Body of pancreas (tissue), 4 donors: ENCODE measurements at regions not wholly inside any gene's neighbourhood (a gene's known extent, or its start where the extent isn't known, plus 50 kb on each side); places are given as distances from the start of the nearest gene placed in this dataset.

Experiments
- ATAC-seq: fragments of 150-250 bp; one replicate; pipeline ENCODE4 v1.9.1; 2016
- DNase-seq, 4 donors: peaks; one replicate each; pipeline ENCODE4 v3.0.0-alpha.2; 2019
- H3K27ac ChIP-seq, 4 donors: fragments of 200-600 bp; sonication (generic); 1 replicate in 3 of 4; 2 replicates in 1 of 4; pipeline versions ENCODE4 v1.5.1 to v1.6.1; 2016 to 2019; ENCODE audit warnings: mild to moderate bottlenecking in 1 of 4, mixed read lengths in 1 of 4, moderate library complexity in 1 of 4
- H3K27me3 ChIP-seq, 2 donors: fragments of 200-600 bp; sonication (generic); one replicate each; pipeline ENCODE4 v1.6.0; 2016; ENCODE audit warnings: mild to moderate bottlenecking in 1 of 2
- H3K36me3 ChIP-seq, 2 donors: fragments of 200-600 bp; sonication (generic); replicated peaks in 1 of 2; 2 replicates each; pipeline ENCODE4 v1.5.1; 2016; ENCODE audit warnings: low read depth in 2 of 2; ENCODE audit not compliant: insufficient read depth in 1 of 2
- H3K4me1 ChIP-seq: fragments of 200-600 bp; sonication (generic); one replicate; pipeline ENCODE4 v1.6.0; 2016
- H3K4me3 ChIP-seq, 2 donors: fragments of 200-600 bp; sonication (generic); 1 replicate in 1 of 2; 2 replicates in 1 of 2; pipeline ENCODE4 v1.5.1; 2016 to 2019
- H3K9me3 ChIP-seq, 3 donors: fragments of 200-600 bp; sonication (generic); 1 replicate in 2 of 3; 2 replicates in 1 of 3; pipeline ENCODE4 v1.5.1; 2016
- POLR2A ChIP-seq, 3 donors: fragments of 450-650 bp; IDR thresholded peaks; one replicate each; pipeline ENCODE4 v1.6.1; 2016; ENCODE audit warnings: antibody characterized with exemption in 3 of 3, mild to moderate bottlenecking in 2 of 3
- WGBS, 2 donors: methylation state at CpG; one replicate each; pipeline ENCODE4 v1.1.5; 2017; 5-methylcytosine and 5-hydroxymethylcytosine counted together
- intact Hi-C: fragments of 100-400 bp; cut with DNase I; formaldehyde crosslinking; loops from one replicate; pipeline ENCODE4 v1.15.1; 2023
- TF ChIP-seq, protein P1 (sequence below), 7 experiments: fragments of 450-650 bp in 4 of 7; fragments of 200-600 bp in 3 of 7; sonication (generic) in 3 of 7; IDR thresholded peaks; one replicate each; pipeline ENCODE4 v1.5.1; 2016 to 2019; ENCODE audit warnings: antibody characterized with exemption in 7 of 7

DNA sequence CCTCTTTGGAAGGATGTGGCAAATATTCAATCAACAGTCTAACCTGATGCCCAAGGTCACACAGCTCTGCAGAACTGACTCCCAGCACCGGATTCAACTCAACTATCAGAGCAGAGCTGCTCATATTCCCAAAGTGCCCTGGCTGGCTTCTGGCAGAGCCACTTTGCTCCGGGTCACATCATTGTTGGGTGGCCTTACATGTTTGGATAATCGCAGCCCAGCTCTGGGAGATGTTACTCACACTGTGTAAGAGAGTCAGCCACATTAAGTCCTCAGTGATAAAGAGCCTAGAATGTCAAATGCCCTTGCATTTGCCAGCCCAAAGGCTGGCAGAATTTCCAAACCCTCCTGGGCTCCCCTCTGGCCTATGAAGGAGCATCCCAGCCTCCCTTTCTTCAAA is 79.8 kb upstream of the PDE1C start:
- H3K4me1 ChIP-seq = no peaks in the 10 kb centered on the region
- H3K9me3 ChIP-seq = peaks cover 0 to 5% (median 0%) of the 10 kb centered on the region in 3 donors
- H3K36me3 ChIP-seq = no peaks in the 10 kb centered on the region
- 43 to 62% methylated on average over 1 to 3 of the region's 3 CpGs for WGBS, 2 donors
- DNase-seq (no peak), ATAC-seq (no peak)
- H3K27me3 ChIP-seq = no peaks in the 10 kb centered on the region
- H3K4me3 ChIP-seq = no peak overlapping the region
- TF ChIP-seq POLR2A (IDR thresholded peaks at IDR 0.05) = no peak
- TF ChIP-seq, protein P1, sequence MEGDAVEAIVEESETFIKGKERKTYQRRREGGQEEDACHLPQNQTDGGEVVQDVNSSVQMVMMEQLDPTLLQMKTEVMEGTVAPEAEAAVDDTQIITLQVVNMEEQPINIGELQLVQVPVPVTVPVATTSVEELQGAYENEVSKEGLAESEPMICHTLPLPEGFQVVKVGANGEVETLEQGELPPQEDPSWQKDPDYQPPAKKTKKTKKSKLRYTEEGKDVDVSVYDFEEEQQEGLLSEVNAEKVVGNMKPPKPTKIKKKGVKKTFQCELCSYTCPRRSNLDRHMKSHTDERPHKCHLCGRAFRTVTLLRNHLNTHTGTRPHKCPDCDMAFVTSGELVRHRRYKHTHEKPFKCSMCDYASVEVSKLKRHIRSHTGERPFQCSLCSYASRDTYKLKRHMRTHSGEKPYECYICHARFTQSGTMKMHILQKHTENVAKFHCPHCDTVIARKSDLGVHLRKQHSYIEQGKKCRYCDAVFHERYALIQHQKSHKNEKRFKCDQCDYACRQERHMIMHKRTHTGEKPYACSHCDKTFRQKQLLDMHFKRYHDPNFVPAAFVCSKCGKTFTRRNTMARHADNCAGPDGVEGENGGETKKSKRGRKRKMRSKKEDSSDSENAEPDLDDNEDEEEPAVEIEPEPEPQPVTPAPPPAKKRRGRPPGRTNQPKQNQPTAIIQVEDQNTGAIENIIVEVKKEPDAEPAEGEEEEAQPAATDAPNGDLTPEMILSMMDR (IDR thresholded peaks at IDR 0.05) = no peak
- no peak overlapping the region for H3K27ac ChIP-seq
- intact Hi-C loops = no loop called here

DNA sequence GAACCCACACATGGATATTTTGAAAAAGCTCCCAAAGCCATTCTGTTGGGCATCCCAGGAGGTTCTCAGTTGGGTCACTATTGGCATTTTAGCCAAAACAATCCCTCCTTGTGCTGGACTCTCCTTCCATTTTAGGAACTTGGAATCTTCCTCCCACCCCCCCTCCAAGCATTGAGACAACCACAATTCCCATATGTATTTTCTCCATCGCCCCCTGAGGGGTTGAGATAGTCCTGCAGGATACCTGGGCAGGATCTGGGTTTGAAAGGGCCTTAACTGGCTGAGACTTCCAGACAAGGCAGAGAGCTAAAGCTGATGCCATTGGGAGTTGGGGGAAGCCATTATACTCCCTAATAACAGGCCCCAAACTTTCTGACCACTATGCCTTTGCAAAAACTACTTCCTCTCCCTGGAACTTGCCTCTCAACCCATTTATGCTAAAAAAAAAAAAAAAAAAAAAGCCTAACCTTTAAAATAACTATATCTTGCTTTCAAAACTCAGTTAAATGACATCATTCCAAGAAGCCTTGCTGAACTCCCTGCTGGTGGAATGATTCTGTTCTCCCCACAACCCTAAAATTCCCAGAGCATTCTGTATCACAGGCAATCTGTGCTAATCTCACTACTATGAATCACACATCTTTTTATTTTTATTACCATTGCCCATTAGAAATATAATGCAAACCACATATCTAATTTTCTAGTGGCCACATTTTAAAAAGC is 77.5 kb upstream of the PDE1C start:
- Histone ChIP-seq H3K36me3 (no peaks in the 10 kb centered on the region), H3K27ac (no peak overlapping the region), H3K4me3 (no peak overlapping the region), H3K9me3 (peaks cover 0 to 5% (median 0%) of the 10 kb centered on the region in 3 donors), H3K4me1 (no peaks in the 10 kb centered on the region), H3K27me3 (no peaks in the 10 kb centered on the region)
- intact Hi-C loops = no loop called here
- DNase-seq (no peak), ATAC-seq (no peak)
- TF ChIP-seq, protein P1 (IDR thresholded peaks at IDR 0.05) = no peak
- no peak for TF ChIP-seq POLR2A (IDR thresholded peaks at IDR 0.05)
- WGBS, 2 donors = 75 to 83% methylated on average over 1 of the region's 1 CpG

DNA sequence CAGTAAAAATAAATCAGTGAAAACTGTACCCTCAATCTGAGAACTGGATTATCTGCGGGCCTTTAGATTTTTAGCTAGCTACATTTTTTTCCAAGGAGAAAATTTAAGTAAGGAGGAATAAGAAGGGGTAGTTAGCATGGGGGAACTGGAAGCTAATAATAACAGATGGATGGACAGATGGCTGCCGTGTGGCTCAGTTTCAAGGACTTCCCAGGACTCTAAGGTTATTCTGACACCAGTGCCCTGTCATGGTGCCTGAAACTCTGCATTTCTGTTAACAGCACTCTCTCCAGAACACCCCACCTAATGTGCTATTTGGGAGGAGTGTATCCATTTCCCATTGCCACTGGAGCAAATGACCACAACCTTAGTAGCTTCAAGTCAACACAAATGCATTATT is 75.7 kb upstream of the PDE1C start:
- Histone ChIP-seq H3K27me3 (no peaks in the 10 kb centered on the region), H3K4me3 (no peak overlapping the region), H3K4me1 (no peaks in the 10 kb centered on the region), H3K9me3 (peaks cover 0 to 5% (median 0%) of the 10 kb centered on the region in 3 donors), H3K36me3 (no peaks in the 10 kb centered on the region), H3K27ac (no peak overlapping the region)
- WGBS, 2 donors = 64 to 75% methylated on average over 2 of the region's 2 CpGs
- intact Hi-C loops = no loop called here
- no peak for DNase-seq
- no peak for TF ChIP-seq POLR2A (IDR thresholded peaks at IDR 0.05)
- TF ChIP-seq, protein P1 (IDR thresholded peaks at IDR 0.05) = no peak
- no peak for ATAC-seq

DNA sequence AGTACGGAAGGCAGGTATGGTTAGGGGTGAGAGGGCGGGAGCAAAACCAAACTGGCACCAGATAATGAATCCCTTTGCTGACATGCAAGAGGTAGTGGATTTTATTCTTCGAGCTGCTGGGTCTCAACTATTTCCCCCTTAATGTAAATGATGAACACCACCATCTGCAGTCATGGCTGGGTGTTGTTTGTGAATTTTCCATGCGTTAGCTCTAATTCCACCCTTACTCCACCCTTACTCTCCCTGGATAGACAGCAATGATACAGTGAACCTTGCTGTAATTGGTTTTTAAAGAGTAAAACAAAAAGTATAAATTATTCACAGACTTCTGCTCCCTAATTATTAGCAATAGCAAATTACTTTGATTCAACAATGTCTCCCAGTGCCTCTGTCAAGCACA is 74.5 kb upstream of the PDE1C start:
- H3K27me3 ChIP-seq = no peaks in the 10 kb centered on the region
- 71 to 80% methylated on average over 4 of the region's 4 CpGs for WGBS, 2 donors
- H3K4me3 ChIP-seq = no peak overlapping the region
- ATAC-seq = no peak
- DNase-seq = no peak
- peaks cover 0 to 5% (median 0%) of the 10 kb centered on the region in 3 donors for H3K9me3 ChIP-seq
- no peak overlapping the region for H3K27ac ChIP-seq
- no peaks in the 10 kb centered on the region for H3K4me1 ChIP-seq
- TF ChIP-seq, protein P1 (IDR thresholded peaks at IDR 0.05) = no peak
- TF ChIP-seq POLR2A (IDR thresholded peaks at IDR 0.05) = no peak
- no peaks in the 10 kb centered on the region for H3K36me3 ChIP-seq
- intact Hi-C loops = no loop called here

DNA sequence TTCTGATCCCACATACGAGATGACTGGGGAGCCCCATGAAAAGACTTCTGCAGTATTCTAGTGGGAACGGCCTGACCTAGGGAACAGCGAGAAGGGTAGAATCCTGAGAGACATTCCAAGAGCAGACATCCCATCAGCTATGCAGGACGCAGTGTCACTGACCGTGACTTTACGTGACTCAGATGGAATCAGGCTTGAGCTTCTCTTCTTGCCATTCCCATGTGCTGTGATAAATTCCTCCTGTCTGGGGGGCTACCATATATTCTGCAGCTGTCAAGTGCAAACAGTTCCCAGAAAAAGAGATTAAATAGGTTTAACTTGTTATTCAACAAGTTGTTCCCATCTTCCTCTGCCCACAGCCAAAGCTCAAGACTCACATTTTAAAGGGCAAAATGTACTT is 73.1 kb upstream of the PDE1C start:
- 72 to 76% methylated on average over 6 of the region's 6 CpGs for WGBS, 2 donors
- Histone ChIP-seq H3K4me1 (no peaks in the 10 kb centered on the region), H3K27ac (no peak overlapping the region), H3K9me3 (peaks cover 0 to 5% (median 0%) of the 10 kb centered on the region in 3 donors), H3K27me3 (no peaks in the 10 kb centered on the region), H3K4me3 (no peak overlapping the region), H3K36me3 (no peaks in the 10 kb centered on the region)
- intact Hi-C loops = no loop called here
- ATAC-seq (no peak), DNase-seq (no peak)
- TF ChIP-seq POLR2A (IDR thresholded peaks at IDR 0.05) = no peak
- TF ChIP-seq, protein P1 (IDR thresholded peaks at IDR 0.05) = no peak
